GM23248 (cell line): ENCODE measurements at regions not wholly inside any gene's neighbourhood (a gene's known extent, or its start where the extent isn't known, plus 50 kb on each side); places are given as distances from the start of the nearest gene placed in this dataset.
"Not testable (repeated sequence)": the region's sequence is repeated elsewhere in the genome, so short reads cannot be mapped to it uniquely, and the experiment has no call there.

Experiments
- EZH2 ChIP-seq: fragments of 200-600 bp; sonication (generic); IDR thresholded peaks from 2 replicates; pipeline ENCODE4 v1.6.1; 2018; ENCODE audit warnings: antibody characterized with exemption, mild to moderate bottlenecking; ENCODE audit not compliant: insufficient read depth, poor library complexity, severe bottlenecking
- EZH2phosphoT487 ChIP-seq: fragments of 200-600 bp; sonication (generic); IDR thresholded peaks from 2 replicates; pipeline ENCODE4 v1.6.1; 2018; ENCODE audit warnings: antibody characterized with exemption, moderate library complexity, mild to moderate bottlenecking, low read depth; ENCODE audit not compliant: insufficient read depth

GRCh38 chr6:168379579-168379978 lies 60.0 kb upstream of the DACT2 start:
- not testable (repeated sequence) for TF ChIP-seq EZH2phosphoT487, EZH2
